Dedifferentiated amniotic fluid mesenchymal stem cell (primary cell): ENCODE measurements at regions not wholly inside any gene's neighbourhood (a gene's known extent, or its start where the extent isn't known, plus 50 kb on each side); places are given as distances from the start of the nearest gene placed in this dataset.

Source experiments
- DNase-seq: peaks from one replicate; pipeline ENCODE4 v3.0.0-alpha.2; 2016; ENCODE audit errors: extremely low spot score

GRCh38 chr13:42658019-42658418, 84.1 kb downstream of the TNFSF11 start:
- DNase-seq: no peak

GRCh38 chr13:42660333-42660965, 86.5 kb downstream of the TNFSF11 start:
- no peak for DNase-seq

GRCh38 chr13:42667638-42668037, 93.7 kb downstream of the TNFSF11 start:
- no peak for DNase-seq

GRCh38 chr13:42671502-42671901, 97.5 kb downstream of the TNFSF11 start:
- DNase-seq: no peak

- no peak for DNase-seq
Measured at GRCh38 chr13:42673677-42674076, 99.7 kb downstream of the TNFSF11 start.

- DNase-seq: no peak
Measured at GRCh38 chr13:42680748-42681147, 100.6 kb upstream of the FAM216B start.

- no peak for DNase-seq
Measured at GRCh38 chr13:42681326-42682100, 99.9 kb upstream of the FAM216B start.

GRCh38 chr13:42684226-42684625, 97.2 kb upstream of the FAM216B start:
- DNase-seq: no peak

- no peak for DNase-seq
Measured at GRCh38 chr13:42685751-42686150, 95.6 kb upstream of the FAM216B start.

- DNase-seq: no peak
Measured at GRCh38 chr13:42686165-42686564, 95.2 kb upstream of the FAM216B start.

- DNase-seq: no peak
Measured at GRCh38 chr13:42688821-42689220, 92.6 kb upstream of the FAM216B start.

GRCh38 chr13:42696191-42696590, 85.2 kb upstream of the FAM216B start:
- DNase-seq: no peak

- DNase-seq: no peak
Measured at GRCh38 chr13:42699912-42700311, 81.5 kb upstream of the FAM216B start.

GRCh38 chr13:42702716-42703115, 78.7 kb upstream of the FAM216B start:
- no peak for DNase-seq

GRCh38 chr13:42703740-42704139, 77.6 kb upstream of the FAM216B start:
- DNase-seq: no peak

GRCh38 chr13:42706286-42706685, 75.1 kb upstream of the FAM216B start:
- DNase-seq: no peak

GRCh38 chr13:42707048-42707447, 74.3 kb upstream of the FAM216B start:
- DNase-seq: no peak

- DNase-seq: no peak
Measured at GRCh38 chr13:42707586-42707985, 73.8 kb upstream of the FAM216B start.

- no peak for DNase-seq
Measured at GRCh38 chr13:42708391-42708790, 73.0 kb upstream of the FAM216B start.

- no peak for DNase-seq
Measured at GRCh38 chr13:42709276-42709675, 72.1 kb upstream of the FAM216B start.

- no peak for DNase-seq
Measured at GRCh38 chr13:42715909-42716308, 65.5 kb upstream of the FAM216B start.

- DNase-seq: no peak
Measured at GRCh38 chr13:42717176-42717575, 64.2 kb upstream of the FAM216B start.

- peak; percentile 98 for DNase-seq
Measured at GRCh38 chr13:42720113-42720857, 61.1 kb upstream of the FAM216B start.
